ENCODE measurements at regions not wholly inside any gene's neighbourhood (a gene's known extent, or its start where the extent isn't known, plus 50 kb on each side); places are given as distances from the start of the nearest gene placed in this dataset.

DNA sequence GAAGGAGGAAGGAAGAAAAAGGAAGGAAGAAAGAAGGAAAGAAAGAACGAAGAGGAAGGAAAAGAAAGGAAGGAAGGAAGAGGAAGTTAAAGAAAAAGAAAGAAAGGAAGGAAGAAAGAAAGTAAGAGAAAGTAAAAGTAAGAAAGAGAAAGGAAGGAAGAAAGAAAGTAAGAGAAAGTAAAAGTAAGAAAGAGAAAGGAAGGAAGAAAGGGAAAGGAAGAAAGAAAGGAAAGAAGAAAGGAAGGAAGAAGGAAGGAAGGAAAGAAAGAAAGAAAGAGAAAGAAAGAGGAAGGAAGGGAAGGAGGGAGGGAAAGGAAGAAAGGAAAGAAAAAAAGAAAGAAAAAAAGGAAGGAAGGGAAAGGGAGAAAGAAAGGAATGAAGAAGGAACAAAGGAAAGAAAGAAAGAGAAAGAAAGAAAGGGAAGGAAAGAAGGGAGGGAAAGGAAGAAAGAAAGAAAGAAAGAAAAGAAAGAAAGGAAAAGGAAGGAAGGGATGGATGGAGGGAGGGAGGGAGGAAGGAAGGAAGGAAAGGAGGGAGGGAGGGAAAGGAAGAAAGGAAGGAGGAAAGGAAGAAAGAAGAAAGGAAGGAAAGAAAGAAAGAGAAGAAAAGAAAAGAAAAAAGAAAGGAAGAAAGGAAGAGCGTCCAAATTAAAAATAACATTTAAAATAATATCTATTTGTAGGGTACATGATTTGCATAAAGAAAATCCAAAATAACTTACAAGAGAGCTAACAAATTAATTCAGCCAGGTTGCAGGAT, 827.9 kb downstream of the TSN start:
- TF ChIP-seq, protein P1, sequence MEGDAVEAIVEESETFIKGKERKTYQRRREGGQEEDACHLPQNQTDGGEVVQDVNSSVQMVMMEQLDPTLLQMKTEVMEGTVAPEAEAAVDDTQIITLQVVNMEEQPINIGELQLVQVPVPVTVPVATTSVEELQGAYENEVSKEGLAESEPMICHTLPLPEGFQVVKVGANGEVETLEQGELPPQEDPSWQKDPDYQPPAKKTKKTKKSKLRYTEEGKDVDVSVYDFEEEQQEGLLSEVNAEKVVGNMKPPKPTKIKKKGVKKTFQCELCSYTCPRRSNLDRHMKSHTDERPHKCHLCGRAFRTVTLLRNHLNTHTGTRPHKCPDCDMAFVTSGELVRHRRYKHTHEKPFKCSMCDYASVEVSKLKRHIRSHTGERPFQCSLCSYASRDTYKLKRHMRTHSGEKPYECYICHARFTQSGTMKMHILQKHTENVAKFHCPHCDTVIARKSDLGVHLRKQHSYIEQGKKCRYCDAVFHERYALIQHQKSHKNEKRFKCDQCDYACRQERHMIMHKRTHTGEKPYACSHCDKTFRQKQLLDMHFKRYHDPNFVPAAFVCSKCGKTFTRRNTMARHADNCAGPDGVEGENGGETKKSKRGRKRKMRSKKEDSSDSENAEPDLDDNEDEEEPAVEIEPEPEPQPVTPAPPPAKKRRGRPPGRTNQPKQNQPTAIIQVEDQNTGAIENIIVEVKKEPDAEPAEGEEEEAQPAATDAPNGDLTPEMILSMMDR (IDR thresholded peaks at IDR 0.05; ENCODE audit: low read depth, low read length), result no peak
- no peak for TF ChIP-seq MYC (IDR thresholded peaks at IDR 0.05; ENCODE audit: low read depth, low read length)
- TF ChIP-seq MAX (IDR thresholded peaks at IDR 0.05; ENCODE audit: low read depth, low read length), result no peak
- no peak overlapping the region for H3K4me3 ChIP-seq (ENCODE audit: low read depth, low read length)
- no peak for DNase-seq (ENCODE audit: low read depth)

GRCh38 chr2:122590524-122590923, 835.1 kb downstream of the TSN start:
- H3K4me3 ChIP-seq (ENCODE audit: low read depth, low read length), result no peak overlapping the region
- DNase-seq (ENCODE audit: low read depth), result no peak
- TF ChIP-seq POLR2A (IDR thresholded peaks at IDR 0.05; ENCODE audit: extremely low read depth, insufficient read length), result no peak

- TF ChIP-seq POLR2A (IDR thresholded peaks at IDR 0.05; ENCODE audit: extremely low read depth, insufficient read length), result no peak
- no peak for TF ChIP-seq MAX (IDR thresholded peaks at IDR 0.05; ENCODE audit: low read depth, low read length)
- TF ChIP-seq MYC (IDR thresholded peaks at IDR 0.05; ENCODE audit: low read depth, low read length), result no peak
- TF ChIP-seq, protein P1 (IDR thresholded peaks at IDR 0.05; ENCODE audit: low read depth, low read length), result no peak
- no peak for DNase-seq (ENCODE audit: low read depth)
These were observed 839.6 kb downstream of the TSN start for GRCh38 chr2:122595065-122595464.

GRCh38 chr2:122596598-122596997, 841.1 kb downstream of the TSN start:
- TF ChIP-seq MAX (IDR thresholded peaks at IDR 0.05; ENCODE audit: low read depth, low read length) (no peak), MYC (IDR thresholded peaks at IDR 0.05; ENCODE audit: low read depth, low read length) (no peak), POLR2A (IDR thresholded peaks at IDR 0.05; ENCODE audit: extremely low read depth, insufficient read length) (no peak)
- TF ChIP-seq, protein P1 (IDR thresholded peaks at IDR 0.05; ENCODE audit: low read depth, low read length), result no peak
- DNase-seq (ENCODE audit: low read depth), result no peak
- no peak overlapping the region for H3K4me3 ChIP-seq (ENCODE audit: low read depth, low read length)

More at GRCh38 chr2:122595065-122595464, 839.6 kb downstream of the TSN start:
- H3K4me3 ChIP-seq (ENCODE audit: low read depth, low read length), result no peak overlapping the region

DNA sequence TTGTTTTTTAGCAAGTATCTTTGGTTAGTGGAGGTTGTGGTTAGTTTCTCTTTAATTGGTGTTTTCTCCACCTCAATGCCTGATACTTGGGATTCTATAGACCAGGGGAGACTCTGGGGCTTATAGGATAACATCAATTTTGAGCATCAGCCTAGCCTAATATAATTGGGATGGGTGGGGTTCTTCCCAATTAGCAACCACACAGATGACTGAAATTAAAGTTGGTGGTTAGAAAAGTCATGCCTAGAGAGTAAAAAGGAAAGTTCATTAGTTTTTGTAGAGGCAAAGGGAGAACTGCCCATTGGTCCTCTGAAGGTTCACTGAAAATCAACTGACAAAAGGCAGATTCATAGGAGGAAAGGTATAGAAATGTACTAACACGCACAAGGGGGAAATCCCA, 843.3 kb downstream of the TSN start:
- H3K4me3 ChIP-seq (ENCODE audit: low read depth, low read length), result no peak overlapping the region
- DNase-seq (ENCODE audit: low read depth), result no peak
- TF ChIP-seq MYC (IDR thresholded peaks at IDR 0.05; ENCODE audit: low read depth, low read length), result no peak
- TF ChIP-seq, protein P1 (IDR thresholded peaks at IDR 0.05; ENCODE audit: low read depth, low read length), result no peak
- no peak for TF ChIP-seq MAX (IDR thresholded peaks at IDR 0.05; ENCODE audit: low read depth, low read length)
- no peak for TF ChIP-seq POLR2A (IDR thresholded peaks at IDR 0.05; ENCODE audit: extremely low read depth, insufficient read length)

- TF ChIP-seq, protein P1 (IDR thresholded peaks at IDR 0.05; ENCODE audit: low read depth, low read length), result no peak
- TF ChIP-seq POLR2A (IDR thresholded peaks at IDR 0.05; ENCODE audit: extremely low read depth, insufficient read length), result no peak
- TF ChIP-seq MYC (IDR thresholded peaks at IDR 0.05; ENCODE audit: low read depth, low read length), result no peak
- no peak for TF ChIP-seq MAX (IDR thresholded peaks at IDR 0.05; ENCODE audit: low read depth, low read length)
- no peak overlapping the region for H3K4me3 ChIP-seq (ENCODE audit: low read depth, low read length)
- no peak for DNase-seq (ENCODE audit: low read depth)
These were observed 855.6 kb downstream of the TSN start for GRCh38 chr2:122610948-122611609.
